Right hindlimb (tissue), 1 donor: ENCODE measurements at regions not wholly inside any gene's neighbourhood (a gene's known extent, or its start where the extent isn't known, plus 50 kb on each side); places are given as distances from the start of the nearest gene placed in this dataset.
"Not testable (repeated sequence)": the region's sequence is repeated elsewhere in the genome, so short reads cannot be mapped to it uniquely, and the experiment has no call there.

Experiments
- DNase-seq: peaks from one replicate; pipeline ENCODE4 v3.0.0-alpha.2; 2018

- DNase-seq, result not testable (repeated sequence)
Measured at GRCh38 chr14:19126269-19127051, 159.2 kb downstream of the POTEM start.

DNA sequence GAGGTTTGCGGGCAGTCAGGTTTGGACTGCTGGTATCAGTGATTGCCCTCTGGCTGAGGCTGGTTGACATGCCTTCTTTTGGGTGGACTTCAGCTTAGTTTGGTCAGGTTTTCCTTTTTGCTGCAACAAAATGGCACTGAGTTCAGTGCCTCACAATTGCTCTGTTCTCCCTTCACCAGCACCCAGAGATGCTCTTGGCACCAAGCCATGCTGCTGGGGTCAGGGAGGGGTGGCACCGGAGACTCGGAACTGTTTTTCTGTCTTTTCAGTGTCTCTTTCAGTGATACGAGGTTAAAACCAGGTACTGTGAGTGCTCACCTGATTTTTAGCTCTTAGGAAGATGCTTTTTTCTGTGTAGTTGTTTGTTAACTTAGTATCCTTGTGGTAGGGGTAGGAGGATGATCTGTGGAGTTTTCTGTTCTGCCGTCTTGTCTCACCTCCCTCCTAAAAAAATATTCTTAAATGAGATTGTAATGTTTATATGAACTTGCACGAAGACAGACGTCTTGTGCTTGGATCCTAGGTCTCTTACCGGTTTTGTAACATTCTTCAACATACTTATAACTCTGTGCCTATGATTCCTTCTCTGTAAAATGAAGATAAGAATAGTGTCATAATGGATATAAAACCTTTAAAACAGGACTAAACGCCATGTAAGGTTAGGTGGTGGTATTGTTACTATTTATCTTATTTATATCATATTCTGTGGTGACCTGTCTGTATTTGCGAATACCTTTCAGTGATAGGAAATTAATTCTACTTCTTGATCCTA lies 160.6 kb downstream of the POTEM start:
- peak; percentile 0 for DNase-seq

GRCh38 chr14:19131553-19131952 lies 164.3 kb downstream of the POTEM start:
- DNase-seq, result not testable (repeated sequence)

DNA sequence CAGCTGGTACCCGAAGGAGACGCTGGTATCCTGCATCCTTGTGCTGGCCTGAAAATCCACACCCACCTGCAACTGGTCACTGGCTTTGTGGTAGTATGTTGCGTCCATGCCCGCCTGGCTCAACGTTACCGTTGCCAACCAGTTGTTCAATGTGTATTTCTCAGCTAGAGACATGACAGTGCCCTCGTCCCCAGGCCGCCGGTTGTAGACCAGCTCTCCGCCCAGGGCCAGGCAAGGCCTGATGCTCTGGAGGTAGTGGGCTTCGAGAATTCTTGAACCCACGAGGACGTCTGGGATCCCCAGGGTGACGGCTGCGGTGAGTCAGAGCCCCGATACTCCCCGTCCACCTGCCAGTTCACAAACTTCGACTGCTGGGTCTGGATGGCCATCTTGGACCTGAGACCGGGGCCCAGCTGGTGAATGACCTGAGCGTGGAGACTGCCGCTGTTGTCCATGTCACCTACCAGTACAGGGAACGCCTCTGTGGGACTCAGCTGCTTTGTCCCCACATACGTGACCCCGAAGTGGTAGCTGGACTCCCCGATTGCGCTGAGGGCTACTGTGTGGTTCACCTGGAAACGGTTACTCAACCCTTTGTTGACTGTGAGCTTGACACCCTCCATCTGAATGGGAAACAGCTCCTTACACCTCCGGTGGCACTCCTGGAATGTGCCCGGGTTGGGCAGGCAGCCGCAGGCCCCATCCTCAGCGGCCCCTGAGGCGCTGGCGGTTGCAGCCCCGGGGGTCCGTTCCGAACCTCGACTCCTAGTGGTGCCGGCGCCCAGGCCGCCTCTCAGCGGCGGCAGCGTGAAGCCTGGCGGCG lies 165.0 kb downstream of the POTEM start:
- not testable (repeated sequence) for DNase-seq

GRCh38 chr14:19132836-19133120 lies 165.5 kb downstream of the POTEM start:
- DNase-seq, result not testable (repeated sequence)

DNA sequence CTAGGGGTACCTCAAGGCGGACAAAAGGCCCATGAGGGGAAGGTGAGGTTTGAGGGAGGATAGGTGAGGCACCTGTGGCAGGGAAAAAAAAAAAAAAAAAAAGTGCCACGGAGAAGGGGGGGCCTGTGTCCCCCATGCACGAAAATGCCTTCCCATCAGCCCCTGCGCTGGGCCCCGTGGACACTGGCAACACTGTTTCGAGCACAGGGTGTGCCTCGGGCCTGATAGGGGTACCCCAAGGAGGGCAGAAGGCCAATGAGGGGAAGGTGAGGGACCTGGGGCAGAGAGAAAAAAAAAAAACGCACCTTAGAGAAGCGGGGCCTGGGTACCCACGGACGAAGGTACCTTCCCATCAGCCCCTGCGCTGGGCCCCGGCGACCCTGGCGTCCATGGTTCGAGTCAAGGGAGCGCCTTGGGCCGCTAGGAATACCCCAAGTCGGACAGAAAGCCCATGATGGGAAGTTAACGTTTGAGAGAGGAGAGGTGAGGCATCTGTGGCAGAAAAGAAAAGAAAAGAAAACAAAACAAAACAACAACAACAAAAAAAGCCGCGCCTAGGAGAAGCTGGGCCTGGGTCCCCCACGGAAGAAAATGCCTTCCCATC lies 190.0 kb downstream of the POTEM start:
- not testable (repeated sequence) for DNase-seq

DNA sequence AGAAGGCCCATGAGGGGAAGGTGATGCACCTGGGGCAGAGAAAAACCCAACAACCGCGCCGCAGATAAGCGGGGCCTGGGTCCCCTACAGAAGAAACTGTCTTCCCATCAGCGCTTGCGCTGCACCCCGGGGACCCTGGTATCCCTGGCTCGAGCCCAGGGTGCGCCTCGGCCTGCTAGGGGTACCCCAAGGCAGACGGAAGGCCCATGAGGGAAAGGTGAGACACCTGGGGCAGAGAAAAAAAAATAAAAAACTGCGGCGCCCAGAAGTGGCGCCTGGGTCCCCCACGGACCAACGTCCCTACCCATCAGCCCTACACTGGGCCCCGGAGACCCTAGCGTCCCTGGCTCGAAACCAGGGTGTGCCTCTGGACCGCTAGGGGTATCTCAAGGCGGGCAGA lies 190.8 kb downstream of the POTEM start:
- not testable (repeated sequence) for DNase-seq

DNA sequence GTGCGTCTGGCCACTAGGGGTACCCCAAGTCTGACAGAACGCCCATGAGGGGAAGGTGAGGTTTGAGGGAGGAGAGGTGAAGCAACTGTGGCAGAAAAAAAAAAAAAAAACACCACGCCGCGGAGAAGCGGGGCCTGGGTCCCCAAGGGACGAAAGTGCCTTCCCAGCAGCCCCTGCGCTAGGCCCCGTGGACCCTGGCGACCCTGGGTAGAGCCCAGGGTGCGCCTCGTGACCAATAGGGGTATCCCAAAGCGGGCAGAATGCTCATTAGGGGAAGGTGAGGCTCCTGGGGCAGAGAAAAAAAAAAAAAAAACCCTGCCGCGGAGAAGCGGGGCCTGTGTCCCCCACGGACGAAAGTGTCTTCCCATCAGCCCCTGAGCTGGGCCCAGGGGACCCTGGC lies 191.4 kb downstream of the POTEM start:
- not testable (repeated sequence) for DNase-seq

GRCh38 chr14:19159003-19159625 lies 191.9 kb downstream of the POTEM start:
- not testable (repeated sequence) for DNase-seq

DNA sequence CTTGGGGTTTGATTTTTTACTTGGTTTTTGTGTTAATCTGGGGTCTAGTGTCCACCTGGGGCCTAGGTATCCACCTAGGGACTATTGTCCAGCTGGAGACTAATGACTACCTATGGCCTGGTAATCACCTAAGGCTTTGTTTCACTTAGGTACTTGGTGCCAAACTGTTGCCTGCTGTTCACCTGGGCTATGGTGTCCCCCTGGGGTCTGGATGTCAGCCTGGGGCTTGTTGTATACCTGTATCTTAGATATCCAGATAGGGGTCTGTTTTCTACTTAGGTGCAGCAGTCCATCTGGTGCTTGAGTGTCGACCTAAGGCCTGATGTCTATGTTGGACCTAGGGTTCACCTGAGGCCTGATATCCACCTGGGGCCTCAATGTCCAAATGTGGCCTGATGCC lies 193.1 kb downstream of the POTEM start:
- not testable (repeated sequence) for DNase-seq

GRCh38 chr14:19161251-19162033 lies 194.2 kb downstream of the POTEM start:
- not testable (repeated sequence) for DNase-seq

DNA sequence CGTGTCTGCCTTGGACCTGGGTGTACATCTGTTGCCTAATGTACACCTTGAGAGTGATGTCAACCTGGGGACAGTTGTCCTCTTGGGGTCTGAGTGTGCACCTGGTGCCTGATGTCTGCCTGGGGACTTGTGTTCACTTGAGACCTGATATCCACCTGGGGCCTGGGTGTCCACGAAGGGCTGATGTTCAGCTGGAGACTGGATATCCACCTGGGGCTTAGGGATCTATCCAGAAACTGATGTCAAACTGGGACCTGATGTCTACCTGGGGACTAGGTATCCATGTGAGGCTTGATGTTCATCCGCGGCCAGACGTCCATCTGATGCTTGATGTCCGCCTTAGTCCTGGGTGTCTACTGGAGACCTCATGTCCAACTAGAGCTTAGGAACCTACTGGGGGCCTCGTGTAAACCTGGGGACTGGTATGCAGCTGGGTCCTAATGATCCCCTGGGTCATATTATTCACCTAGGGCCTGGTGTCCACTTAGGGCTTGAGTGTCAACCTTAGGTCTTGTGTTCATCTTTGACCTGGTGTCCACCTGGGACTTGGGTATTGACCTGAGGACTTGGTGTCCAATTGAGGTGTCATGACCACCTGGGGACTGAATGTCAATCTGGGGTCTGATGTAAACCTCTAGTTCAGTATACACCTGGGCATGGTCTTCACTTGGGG lies 194.9 kb downstream of the POTEM start:
- not testable (repeated sequence) for DNase-seq

DNA sequence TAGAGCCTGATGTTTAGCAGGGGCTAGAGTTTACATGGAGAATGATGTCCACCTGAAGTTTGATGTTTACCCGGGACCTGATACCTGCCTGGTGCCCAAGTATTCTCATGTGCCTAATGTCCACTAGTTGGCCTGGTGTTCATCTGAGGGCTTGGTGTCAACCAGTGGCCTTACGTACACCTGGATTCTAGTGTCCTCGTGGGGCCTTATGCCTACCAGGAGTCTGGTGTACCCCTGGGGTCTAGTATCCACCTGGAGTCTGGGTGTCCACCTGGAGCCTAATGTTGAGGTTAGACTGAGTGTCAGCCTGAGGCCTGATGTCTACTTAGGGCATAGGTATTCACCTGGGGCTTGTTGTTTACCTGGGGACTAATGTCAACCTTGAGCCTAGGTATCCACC lies 195.7 kb downstream of the POTEM start:
- not testable (repeated sequence) for DNase-seq

DNA sequence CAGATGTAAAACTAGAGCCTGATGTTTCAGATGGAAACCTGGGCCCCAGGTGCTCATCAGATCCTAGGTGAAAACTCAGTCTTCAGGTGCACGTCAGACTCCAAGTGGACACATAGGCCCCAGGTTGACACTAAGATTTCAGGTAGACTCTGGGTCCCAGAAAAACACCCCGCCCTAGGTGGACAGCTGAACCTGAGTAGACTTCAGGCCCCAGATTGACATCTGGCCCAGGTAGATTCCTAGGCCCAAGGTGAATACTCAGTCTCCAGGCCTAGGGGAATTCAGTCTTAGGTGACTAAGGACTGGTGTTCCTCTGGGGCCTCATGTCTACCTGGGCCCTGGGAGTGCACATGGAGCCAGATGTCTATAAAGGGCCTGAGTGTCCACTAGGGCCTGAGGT lies 196.7 kb downstream of the POTEM start:
- not testable (repeated sequence) for DNase-seq

DNA sequence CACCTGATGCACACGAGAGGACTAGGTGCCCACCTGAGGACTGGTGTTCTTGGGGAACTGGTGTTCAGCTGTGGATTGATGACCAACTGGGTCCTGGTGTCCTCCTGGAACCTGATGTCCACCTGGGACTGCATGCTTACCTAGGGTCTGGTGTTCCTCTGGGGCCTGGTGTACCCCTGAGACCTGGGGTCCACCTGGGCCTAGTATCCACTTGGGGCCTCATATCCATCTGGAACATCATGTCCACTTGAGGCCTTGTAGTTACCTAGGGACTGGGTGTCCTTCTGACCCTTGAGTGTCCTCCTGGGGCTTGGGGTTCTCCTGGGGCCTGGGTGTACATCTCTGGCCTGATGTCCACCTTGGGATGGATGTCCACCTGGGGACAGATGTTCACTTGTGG lies 197.2 kb downstream of the POTEM start:
- not testable (repeated sequence) for DNase-seq

DNA sequence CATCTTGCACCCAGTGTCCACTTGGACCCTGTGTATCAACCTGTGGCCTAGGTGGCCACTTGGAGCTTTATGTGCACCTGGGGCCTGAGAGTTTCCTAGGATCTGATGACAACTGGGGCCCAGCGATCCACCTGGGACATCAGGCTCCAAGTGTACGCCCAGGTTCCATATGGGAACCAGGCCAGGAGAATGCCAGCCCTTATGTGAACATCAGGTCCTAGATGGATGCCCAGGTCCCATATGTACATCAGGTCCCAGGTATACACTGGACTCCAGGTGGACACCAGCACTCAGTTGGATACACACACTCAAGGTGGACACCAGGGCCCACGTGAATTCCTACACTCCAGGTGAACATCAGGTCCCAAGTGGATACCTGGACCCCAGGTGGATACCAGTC lies 198.8 kb downstream of the POTEM start:
- DNase-seq, result not testable (repeated sequence)

GRCh38 chr14:19167454-19168190 lies 200.4 kb downstream of the POTEM start:
- not testable (repeated sequence) for DNase-seq

GRCh38 chr14:19168261-19168660 lies 201.0 kb downstream of the POTEM start:
- DNase-seq, result peak; percentile 4

GRCh38 chr14:19169561-19170362 lies 202.5 kb downstream of the POTEM start:
- DNase-seq, result not testable (repeated sequence)
